Progenitor cell of endocrine pancreas (in vitro differentiated cells): ENCODE measurements at regions not wholly inside any gene's neighbourhood (a gene's known extent, or its start where the extent isn't known, plus 50 kb on each side); places are given as distances from the start of the nearest gene placed in this dataset.

Experiments
- DNase-seq: peaks from one replicate; pipeline ENCODE4 v3.0.0; 2021; ENCODE audit warnings: low spot score; ENCODE audit not compliant: unreplicated experiment
- H3K27ac Mint-ChIP-seq: 2 replicates; pipeline ENCODE4 v1.8.0; 2021; ENCODE audit warnings: mild to moderate bottlenecking, moderate library complexity, mixed read lengths
- H3K27me3 Mint-ChIP-seq: 2 replicates; pipeline ENCODE4 v1.8.0; 2021; ENCODE audit warnings: mixed read lengths
- H3K36me3 Mint-ChIP-seq: 2 replicates; pipeline ENCODE4 v1.8.0; 2022; ENCODE audit warnings: mixed read lengths; ENCODE audit not compliant: insufficient read depth
- H3K4me1 Mint-ChIP-seq: 2 replicates; pipeline ENCODE4 v1.8.0; 2021; ENCODE audit warnings: low read depth, mixed read lengths
- H3K4me3 Mint-ChIP-seq: 2 replicates; pipeline ENCODE4 v1.8.0; 2021; ENCODE audit warnings: low read depth, mild to moderate bottlenecking, moderate library complexity, mixed read lengths
- H3K9me3 Mint-ChIP-seq: 2 replicates; pipeline ENCODE4 v1.8.0; 2021; ENCODE audit warnings: low read depth, mixed read lengths
- TF ChIP-seq, protein P1 (sequence below): fragments of 200-600 bp; sonication (generic); IDR thresholded peaks from one replicate; pipeline ENCODE4 v1.5.0; 2021; ENCODE audit warnings: antibody characterized with exemption, mild to moderate bottlenecking; ENCODE audit not compliant: unreplicated experiment

DNA sequence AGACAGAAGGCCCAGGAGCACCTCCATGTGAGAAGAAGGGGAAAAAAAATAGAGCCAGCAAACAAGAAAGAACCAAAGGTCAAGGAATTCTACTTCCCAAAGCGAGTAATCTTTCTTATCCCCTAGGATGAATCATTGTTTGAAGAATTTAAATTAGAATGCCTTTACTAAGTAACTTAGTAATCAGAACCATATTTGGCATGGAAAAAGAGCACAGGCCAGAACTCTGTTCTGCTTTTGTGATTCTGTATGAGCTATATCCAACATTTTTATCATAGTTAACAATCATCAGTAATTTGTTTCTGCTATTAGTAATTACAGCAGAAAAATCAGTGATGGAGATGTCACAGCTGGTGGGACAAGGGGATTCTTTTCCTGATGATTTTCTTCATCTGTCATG lies 228.8 kb upstream of the FAM83B start:
- no peaks in the 10 kb centered on the region for H3K36me3 Mint-ChIP-seq
- H3K27ac Mint-ChIP-seq = peak overlapping the region; percentile 74
- no peak overlapping the region for H3K4me3 Mint-ChIP-seq

DNA sequence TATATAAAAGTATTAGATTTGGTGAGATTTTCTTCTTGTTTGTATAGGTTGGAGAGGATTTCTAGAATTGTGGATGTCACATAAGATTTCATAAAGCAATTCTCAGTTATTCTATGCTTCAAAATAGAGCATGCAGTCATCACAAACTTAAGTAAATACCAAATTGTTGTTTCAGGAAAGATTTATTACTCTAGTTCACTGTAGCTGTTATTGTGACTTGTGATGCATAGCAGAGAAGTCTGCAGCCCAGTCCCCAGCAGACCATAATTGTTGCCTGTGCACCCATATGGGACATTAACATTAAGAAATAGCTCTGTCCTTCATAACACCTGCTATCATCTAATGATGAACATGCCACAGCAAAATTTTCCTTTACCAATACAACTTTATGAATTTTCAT lies 228.0 kb upstream of the FAM83B start:
- TF ChIP-seq, protein P1, sequence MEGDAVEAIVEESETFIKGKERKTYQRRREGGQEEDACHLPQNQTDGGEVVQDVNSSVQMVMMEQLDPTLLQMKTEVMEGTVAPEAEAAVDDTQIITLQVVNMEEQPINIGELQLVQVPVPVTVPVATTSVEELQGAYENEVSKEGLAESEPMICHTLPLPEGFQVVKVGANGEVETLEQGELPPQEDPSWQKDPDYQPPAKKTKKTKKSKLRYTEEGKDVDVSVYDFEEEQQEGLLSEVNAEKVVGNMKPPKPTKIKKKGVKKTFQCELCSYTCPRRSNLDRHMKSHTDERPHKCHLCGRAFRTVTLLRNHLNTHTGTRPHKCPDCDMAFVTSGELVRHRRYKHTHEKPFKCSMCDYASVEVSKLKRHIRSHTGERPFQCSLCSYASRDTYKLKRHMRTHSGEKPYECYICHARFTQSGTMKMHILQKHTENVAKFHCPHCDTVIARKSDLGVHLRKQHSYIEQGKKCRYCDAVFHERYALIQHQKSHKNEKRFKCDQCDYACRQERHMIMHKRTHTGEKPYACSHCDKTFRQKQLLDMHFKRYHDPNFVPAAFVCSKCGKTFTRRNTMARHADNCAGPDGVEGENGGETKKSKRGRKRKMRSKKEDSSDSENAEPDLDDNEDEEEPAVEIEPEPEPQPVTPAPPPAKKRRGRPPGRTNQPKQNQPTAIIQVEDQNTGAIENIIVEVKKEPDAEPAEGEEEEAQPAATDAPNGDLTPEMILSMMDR = no peak
- Mint-ChIP-seq H3K4me1 (peaks cover 23% of the 10 kb centered on the region), H3K9me3 (no peaks in the 10 kb centered on the region), H3K27me3 (no peaks in the 10 kb centered on the region), H3K36me3 (no peaks in the 10 kb centered on the region), H3K4me3 (no peak overlapping the region), H3K27ac (no peak overlapping the region)
- no peak for DNase-seq

More for the DNA sequence above, 228.8 kb upstream of the FAM83B start:
- Mint-ChIP-seq H3K9me3 (no peaks in the 10 kb centered on the region), H3K27me3 (no peaks in the 10 kb centered on the region), H3K4me1 (peaks cover 23% of the 10 kb centered on the region)
- DNase-seq = no peak
- TF ChIP-seq, protein P1 = no peak

DNA sequence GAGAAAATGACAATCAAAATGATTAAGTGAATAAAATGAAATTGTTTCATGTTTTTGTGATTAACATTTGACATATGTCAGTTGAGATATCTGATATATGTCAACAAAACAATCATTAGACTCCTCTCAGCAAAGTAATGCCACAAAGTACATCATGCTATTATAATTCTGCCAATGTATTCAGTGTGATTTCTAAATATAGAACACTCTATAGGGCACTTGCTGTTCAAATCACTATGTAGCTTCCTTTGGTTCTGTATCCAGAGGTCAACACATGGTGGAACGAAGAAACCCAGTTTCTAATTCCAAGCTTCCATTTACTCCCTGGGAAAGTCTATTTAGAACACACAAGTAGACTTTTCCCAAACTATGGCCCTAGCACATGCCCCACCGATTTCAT lies 227.5 kb upstream of the FAM83B start:
- no peaks in the 10 kb centered on the region for H3K27me3 Mint-ChIP-seq
- TF ChIP-seq, protein P1 = no peak
- H3K27ac Mint-ChIP-seq = no peak overlapping the region
- DNase-seq = no peak
- H3K4me3 Mint-ChIP-seq = no peak overlapping the region
- no peaks in the 10 kb centered on the region for H3K9me3 Mint-ChIP-seq
- H3K4me1 Mint-ChIP-seq = peaks cover 23% of the 10 kb centered on the region
- no peaks in the 10 kb centered on the region for H3K36me3 Mint-ChIP-seq

DNA sequence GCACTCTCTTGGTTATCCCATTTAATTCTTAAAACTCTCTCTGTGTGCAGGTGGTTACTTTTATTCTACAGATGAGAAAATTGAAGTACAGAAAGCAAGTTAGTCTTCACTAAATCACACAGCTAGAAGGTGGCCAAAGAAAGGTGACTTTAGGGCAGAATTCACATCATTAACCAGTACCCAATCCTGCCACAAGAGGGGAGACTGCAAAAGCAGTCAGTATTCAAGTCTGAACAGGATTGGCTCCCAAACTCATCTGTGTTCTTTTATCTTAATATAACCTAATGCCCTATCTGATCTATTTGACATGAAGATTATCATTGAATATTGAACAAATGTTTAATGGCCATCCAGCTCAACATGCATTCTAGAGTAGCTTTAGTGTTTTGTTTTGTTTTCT lies 225.3 kb upstream of the FAM83B start:
- H3K36me3 Mint-ChIP-seq = no peaks in the 10 kb centered on the region
- peaks cover 18% of the 10 kb centered on the region for H3K4me1 Mint-ChIP-seq
- TF ChIP-seq, protein P1 = peak; percentile 44
- DNase-seq = no peak
- no peaks in the 10 kb centered on the region for H3K27me3 Mint-ChIP-seq
- H3K9me3 Mint-ChIP-seq = no peaks in the 10 kb centered on the region
- H3K27ac Mint-ChIP-seq = no peak overlapping the region
- H3K4me3 Mint-ChIP-seq = no peak overlapping the region

DNA sequence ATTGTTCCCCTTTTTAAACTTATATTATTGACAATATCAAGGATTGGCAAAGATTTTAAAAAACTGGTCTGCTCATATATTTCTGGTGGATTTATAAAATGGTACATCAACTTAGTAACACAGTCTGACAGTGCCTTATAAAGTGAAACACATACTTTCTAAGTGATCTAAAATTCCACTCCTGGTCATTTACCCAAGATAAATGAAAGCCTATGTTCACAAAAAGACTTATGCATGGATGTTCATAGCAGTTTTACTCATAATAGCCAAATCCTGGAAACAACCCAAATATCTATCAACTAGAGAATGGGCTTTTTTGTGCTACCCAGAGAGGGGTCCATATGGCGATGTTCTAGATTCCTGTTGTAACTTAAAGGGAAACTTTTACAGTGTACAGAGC lies 222.4 kb upstream of the FAM83B start:
- no peaks in the 10 kb centered on the region for H3K27me3 Mint-ChIP-seq
- H3K27ac Mint-ChIP-seq = no peak overlapping the region
- H3K4me3 Mint-ChIP-seq = no peak overlapping the region
- peaks cover 4% of the 10 kb centered on the region for H3K4me1 Mint-ChIP-seq
- no peak for DNase-seq
- no peaks in the 10 kb centered on the region for H3K36me3 Mint-ChIP-seq
- TF ChIP-seq, protein P1 = no peak
- H3K9me3 Mint-ChIP-seq = no peaks in the 10 kb centered on the region

DNA sequence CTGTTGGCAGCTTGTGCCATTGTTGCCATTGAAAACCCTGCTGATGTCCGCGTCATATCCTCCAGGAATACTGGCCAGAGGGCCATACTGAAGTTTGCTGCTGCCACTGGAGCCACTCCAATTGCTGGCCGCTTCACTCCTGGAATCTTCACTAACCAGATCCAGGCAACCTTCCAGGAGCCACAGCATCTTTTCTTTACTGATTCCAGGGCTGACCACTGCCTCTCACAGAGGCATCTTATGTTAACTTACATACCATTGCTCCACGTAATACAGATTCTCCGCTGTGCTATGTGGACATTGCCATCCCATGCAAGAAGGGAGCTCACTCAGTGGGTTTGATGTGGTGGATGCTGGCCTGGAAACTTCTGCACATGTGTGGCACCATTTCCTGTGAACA lies 221.8 kb upstream of the FAM83B start:
- no peak for DNase-seq
- TF ChIP-seq, protein P1 = no peak
- no peak overlapping the region for H3K27ac Mint-ChIP-seq
- H3K4me1 Mint-ChIP-seq = peaks cover 4% of the 10 kb centered on the region
- no peaks in the 10 kb centered on the region for H3K36me3 Mint-ChIP-seq
- H3K9me3 Mint-ChIP-seq = no peaks in the 10 kb centered on the region
- H3K4me3 Mint-ChIP-seq = no peak overlapping the region
- no peaks in the 10 kb centered on the region for H3K27me3 Mint-ChIP-seq
